ENCODE measurements at regions not wholly inside any gene's neighbourhood (a gene's known extent, or its start where the extent isn't known, plus 50 kb on each side); places are given as distances from the start of the nearest gene placed in this dataset.
A peak's percentile ranks its signal among the peaks of the same experiment; 100 is the strongest.

- H3K27ac Mint-ChIP-seq, result peak overlapping the region; percentile 65 to 100 (median 96); a peak in 6 of 7 replicates
- H3K4me2 ChIP-seq (ENCODE audit: insufficient read depth, insufficient read length, low read length), result no peak overlapping the region
- H3K36me3 Mint-ChIP-seq (ENCODE audit: insufficient read depth in 1 of 3, low read depth in 3 of 3), result 0 out of 7 replicates have a peak, but pooled peaks cover 0 to 2% (median 0%) of the 10 kb centered on the region in 3 experiments
- H3K27ac ChIP-seq (ENCODE audit: insufficient read length, low read depth, low read length), result peak overlapping the region; percentile 29
- H2BK20ac ChIP-seq (ENCODE audit: low read depth, low read length, poor library complexity, severe bottlenecking), result peak overlapping the region; percentile 64
- H3K4me3 Mint-ChIP-seq, result no peak overlapping the region; a peak in 2 of 5 replicates
- no peaks in the 10 kb centered on the region for H3K27me3 ChIP-seq (ENCODE audit: insufficient read depth, low read length)
- no peak overlapping the region for H3K4ac ChIP-seq (ENCODE audit: low read depth, low read length)
- no peak overlapping the region for H2BK15ac ChIP-seq (ENCODE audit: low read depth, low read length)
- H3K79me1 ChIP-seq (ENCODE audit: insufficient read depth, low read depth, low read length, poor library complexity, severe bottlenecking), result no peaks in the 10 kb centered on the region
- H3K9ac ChIP-seq (ENCODE audit: extremely low read depth, insufficient read length, low read length), result no peak overlapping the region
- peaks cover 43% of the 10 kb centered on the region in 2 experiments for H3K4me1 Mint-ChIP-seq
- no peak overlapping the region for H3T11ph ChIP-seq (ENCODE audit: low read length)
- no peak overlapping the region for H2BK5ac ChIP-seq (ENCODE audit: insufficient read length, low read length)
- WGBS (ENCODE audit: extremely low coverage, insufficient read length, low lambda C conversion rate), result no CpG with 5 or more reads among the region's 2 CpGs
- H2BK12ac ChIP-seq (ENCODE audit: insufficient read length, low read depth, low read length), result no peak overlapping the region
- H4K91ac ChIP-seq (ENCODE audit: insufficient read length, low read depth, low read length), result no peak overlapping the region
- H4K8ac ChIP-seq (replicated peaks; ENCODE audit: insufficient read length, low read depth, low read length), result no peak overlapping the region
- no peak overlapping the region for H4K5ac ChIP-seq (ENCODE audit: insufficient read length, low read depth, low read length)
- no peaks in the 10 kb centered on the region for H4K20me1 ChIP-seq (ENCODE audit: control insufficient read depth, insufficient read depth, insufficient read length)
- H3K27me3 Mint-ChIP-seq (ENCODE audit: low read depth), result no peaks in the 10 kb centered on the region
- H3K23me2 ChIP-seq (ENCODE audit: insufficient read length, low read depth, low read length, poor library complexity, severe bottlenecking), result no peaks in the 10 kb centered on the region
- no peak overlapping the region for H2AFZ ChIP-seq (ENCODE audit: low read length)
- no peak overlapping the region for H2BK120ac ChIP-seq (ENCODE audit: low read depth, low read length, poor library complexity, severe bottlenecking)
- peaks cover 0 to 2% of the 10 kb centered on the region in 2 experiments; a peak in 2 of 5 replicates for H3K9me3 Mint-ChIP-seq
- no peaks in the 10 kb centered on the region for H3K79me2 ChIP-seq (ENCODE audit: insufficient read depth, low read length)
- H3K23ac ChIP-seq (ENCODE audit: insufficient read length, low read depth, low read length), result no peak overlapping the region
- H3K9me3 ChIP-seq (ENCODE audit: control insufficient read depth, low read depth, low read length), result no peaks in the 10 kb centered on the region
- H3K14ac ChIP-seq (ENCODE audit: insufficient read depth, low read length), result no peak overlapping the region
- H2AK5ac ChIP-seq (ENCODE audit: insufficient read length, low read length), result no peak overlapping the region
- H3K4me1 ChIP-seq (ENCODE audit: insufficient read depth, low read length), result no peaks in the 10 kb centered on the region
- no peak for DNase-seq
- no peak overlapping the region for H3K18ac ChIP-seq (ENCODE audit: insufficient read length, low read depth, low read length)
- TF ChIP-seq CTCF (conservative IDR thresholded peaks at IDR 0.05), result no peak
- H3K56ac ChIP-seq (ENCODE audit: insufficient read length, low read depth, low read length), result no peak overlapping the region
Measured at GRCh38 chr9:72454871-72455491, 66.4 kb upstream of the TMC1 start.
